Activated CD4-positive, alpha-beta T cell treated with anti-CD3 and anti-CD28 coated beads, Interleukin-2, amount 50 U/mL, for 4 hours (primary cell): ENCODE measurements at regions not wholly inside any gene's neighbourhood (a gene's known extent, or its start where the extent isn't known, plus 50 kb on each side); places are given as distances from the start of the nearest gene placed in this dataset.
"Not testable (repeated sequence)": the region's sequence is repeated elsewhere in the genome, so short reads cannot be mapped to it uniquely, and the experiment has no call there.

Experiments
- DNase-seq, 2 experiments: peaks; one replicate each; pipeline ENCODE4 v3.0.0-alpha.2; 2020

- no peak for DNase-seq
Observed at GRCh38 chr2:100703739-100704138, 116.2 kb upstream of the NPAS2 start.

GRCh38 chr2:100704156-100704555 is 115.8 kb upstream of the NPAS2 start:
- no peak for DNase-seq

GRCh38 chr2:100704711-100705110 is 115.2 kb upstream of the NPAS2 start:
- DNase-seq: no peak

GRCh38 chr2:100707016-100707947 is 112.7 kb upstream of the NPAS2 start:
- no peak for DNase-seq

GRCh38 chr2:100708333-100708732 is 111.6 kb upstream of the NPAS2 start:
- no peak for DNase-seq

- no peak for DNase-seq
Observed at GRCh38 chr2:100713106-100713505, 106.8 kb upstream of the NPAS2 start.

GRCh38 chr2:100714396-100715010 is 105.4 kb upstream of the NPAS2 start:
- DNase-seq: not testable (repeated sequence)

GRCh38 chr2:100715861-100716260 is 104.1 kb upstream of the NPAS2 start:
- not testable (repeated sequence) for DNase-seq

GRCh38 chr2:100716581-100716980 is 103.4 kb upstream of the NPAS2 start:
- DNase-seq: no peak

GRCh38 chr2:100718065-100718629 is 101.8 kb upstream of the NPAS2 start:
- no peak for DNase-seq

- DNase-seq: no peak
Observed at GRCh38 chr2:100720445-100720844, 99.5 kb upstream of the NPAS2 start.

- DNase-seq: no peak
Observed at GRCh38 chr2:100721693-100722092, 98.2 kb upstream of the NPAS2 start.

GRCh38 chr2:100722125-100722524 is 97.8 kb upstream of the NPAS2 start:
- DNase-seq: no peak

- DNase-seq: no peak
Observed at GRCh38 chr2:100726866-100727265, 93.1 kb upstream of the NPAS2 start.

- DNase-seq: peak; percentile 29 to 34
Observed at GRCh38 chr2:100730290-100730868, 89.6 kb upstream of the NPAS2 start.

GRCh38 chr2:100731535-100731981 is 88.4 kb upstream of the NPAS2 start:
- DNase-seq: no peak

- DNase-seq: no peak
Observed at GRCh38 chr2:100733391-100734187, 86.3 kb upstream of the NPAS2 start.

GRCh38 chr2:100736121-100736915 is 83.6 kb upstream of the NPAS2 start:
- DNase-seq: no peak

GRCh38 chr2:100739735-100740432 is 80.1 kb upstream of the NPAS2 start:
- DNase-seq: no peak

- no peak for DNase-seq
Observed at GRCh38 chr2:100741880-100742276, 78.1 kb upstream of the NPAS2 start.
